ENCODE measurements at regions not wholly inside any gene's neighbourhood (a gene's known extent, or its start where the extent isn't known, plus 50 kb on each side); places are given as distances from the start of the nearest gene placed in this dataset.

DNA sequence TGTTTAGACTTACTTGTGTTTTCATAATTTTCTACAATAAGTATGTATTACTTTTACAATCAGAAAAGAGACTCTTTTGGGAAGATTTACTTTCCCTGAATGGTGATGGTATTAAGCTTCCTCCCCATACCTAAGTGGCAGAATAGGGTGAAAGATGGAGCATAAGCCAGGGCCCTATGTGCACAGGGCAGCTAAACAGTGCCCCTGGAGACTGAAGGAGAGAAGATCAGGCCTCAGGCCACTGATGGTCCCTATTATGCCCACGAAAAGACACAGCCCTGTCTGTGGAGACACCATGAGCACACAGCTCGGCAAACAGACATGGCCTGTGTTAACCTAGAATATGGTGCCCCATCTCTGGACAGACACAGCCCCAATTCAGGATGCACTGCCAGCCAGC lies 139.4 kb downstream of the OAT start:
- Mint-ChIP-seq H3K4me3 (ENCODE audit: unreplicated experiment) (no peak overlapping the region), H3K27me3 (ENCODE audit: insufficient read depth, unreplicated experiment) (no peaks in the 10 kb centered on the region), H3K27ac (ENCODE audit: low read depth, unreplicated experiment) (no peak overlapping the region), H3K4me1 (ENCODE audit: insufficient read depth, unreplicated experiment) (no peaks in the 10 kb centered on the region), H3K36me3 (ENCODE audit: insufficient read depth, unreplicated experiment) (no peaks in the 10 kb centered on the region), H3K9me3 (ENCODE audit: unreplicated experiment) (peaks cover 9% of the 10 kb centered on the region)
- CTCF ChIA-PET: interaction anchor here (1.1 kb wide), 1 partner anchor 13 kb away, joined by 3 read pairs; no protein-coding TSS in a partner anchor
- TF ChIP-seq, protein P1, sequence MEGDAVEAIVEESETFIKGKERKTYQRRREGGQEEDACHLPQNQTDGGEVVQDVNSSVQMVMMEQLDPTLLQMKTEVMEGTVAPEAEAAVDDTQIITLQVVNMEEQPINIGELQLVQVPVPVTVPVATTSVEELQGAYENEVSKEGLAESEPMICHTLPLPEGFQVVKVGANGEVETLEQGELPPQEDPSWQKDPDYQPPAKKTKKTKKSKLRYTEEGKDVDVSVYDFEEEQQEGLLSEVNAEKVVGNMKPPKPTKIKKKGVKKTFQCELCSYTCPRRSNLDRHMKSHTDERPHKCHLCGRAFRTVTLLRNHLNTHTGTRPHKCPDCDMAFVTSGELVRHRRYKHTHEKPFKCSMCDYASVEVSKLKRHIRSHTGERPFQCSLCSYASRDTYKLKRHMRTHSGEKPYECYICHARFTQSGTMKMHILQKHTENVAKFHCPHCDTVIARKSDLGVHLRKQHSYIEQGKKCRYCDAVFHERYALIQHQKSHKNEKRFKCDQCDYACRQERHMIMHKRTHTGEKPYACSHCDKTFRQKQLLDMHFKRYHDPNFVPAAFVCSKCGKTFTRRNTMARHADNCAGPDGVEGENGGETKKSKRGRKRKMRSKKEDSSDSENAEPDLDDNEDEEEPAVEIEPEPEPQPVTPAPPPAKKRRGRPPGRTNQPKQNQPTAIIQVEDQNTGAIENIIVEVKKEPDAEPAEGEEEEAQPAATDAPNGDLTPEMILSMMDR (IDR thresholded peaks at IDR 0.05; ENCODE audit: unreplicated experiment): no peak
- POLR2A ChIA-PET: no interaction called here
- intact Hi-C loops (cut with micrococcal nuclease): no loop called here
- no peak for DNase-seq (ENCODE audit: unreplicated experiment)
- BruUV-seq (replicated peaks): no TSS peak

DNA sequence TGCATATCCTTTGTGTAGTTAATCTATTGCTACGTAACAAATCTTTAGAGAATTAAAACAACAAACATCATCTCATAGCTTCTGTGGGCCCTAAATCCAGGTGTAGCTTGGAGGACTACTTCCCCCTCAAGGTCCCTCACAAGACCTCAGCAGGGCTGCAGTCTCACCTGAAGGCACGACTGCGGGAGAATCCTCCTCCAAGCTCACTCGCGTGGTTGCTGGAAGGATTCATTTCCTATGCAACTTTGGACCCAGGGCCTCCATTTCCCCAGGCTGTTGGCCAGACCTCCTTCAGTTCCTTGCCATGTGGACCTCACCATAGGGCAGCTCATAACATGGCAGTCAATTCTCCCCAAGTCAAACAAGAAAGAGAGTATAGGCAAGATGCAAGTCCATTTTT lies 140.4 kb downstream of the OAT start:
- no peak overlapping the region for H3K27ac Mint-ChIP-seq (ENCODE audit: low read depth, unreplicated experiment)
- H3K4me3 Mint-ChIP-seq (ENCODE audit: unreplicated experiment): no peak overlapping the region
- BruUV-seq (replicated peaks): no TSS peak
- POLR2A ChIA-PET: no interaction called here
- no peak for DNase-seq (ENCODE audit: unreplicated experiment)
- TF ChIP-seq, protein P1 (IDR thresholded peaks at IDR 0.05; ENCODE audit: unreplicated experiment): no peak
- H3K9me3 Mint-ChIP-seq (ENCODE audit: unreplicated experiment): peaks cover 14% of the 10 kb centered on the region
- intact Hi-C loops (cut with micrococcal nuclease): no loop called here
- no peaks in the 10 kb centered on the region for H3K4me1 Mint-ChIP-seq (ENCODE audit: insufficient read depth, unreplicated experiment)
- CTCF ChIA-PET: no interaction called here
- H3K36me3 Mint-ChIP-seq (ENCODE audit: insufficient read depth, unreplicated experiment): no peaks in the 10 kb centered on the region
- H3K27me3 Mint-ChIP-seq (ENCODE audit: insufficient read depth, unreplicated experiment): no peaks in the 10 kb centered on the region

DNA sequence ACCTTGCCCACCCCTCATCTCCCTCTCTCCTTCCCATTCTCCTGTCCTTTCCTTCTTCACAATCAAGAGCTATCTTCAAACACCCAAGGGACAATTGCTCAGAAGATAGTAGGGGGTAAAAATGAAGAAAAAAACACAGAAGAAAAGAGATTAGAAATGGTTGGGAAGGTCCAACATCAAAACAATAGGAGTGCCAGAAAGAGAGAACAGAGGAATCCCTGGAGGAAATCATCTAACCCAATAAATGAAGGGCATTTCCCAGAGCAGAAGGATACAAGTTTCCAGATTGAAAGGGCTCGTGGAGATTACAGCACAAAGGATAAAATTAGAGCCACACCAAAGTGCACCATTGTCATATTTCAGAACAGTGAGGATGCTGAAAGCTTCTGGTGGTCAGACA lies 145.6 kb downstream of the OAT start:
- Mint-ChIP-seq H3K4me1 (ENCODE audit: insufficient read depth, unreplicated experiment) (no peaks in the 10 kb centered on the region), H3K4me3 (ENCODE audit: unreplicated experiment) (no peak overlapping the region), H3K9me3 (ENCODE audit: unreplicated experiment) (peaks cover 28% of the 10 kb centered on the region), H3K27ac (ENCODE audit: low read depth, unreplicated experiment) (no peak overlapping the region), H3K27me3 (ENCODE audit: insufficient read depth, unreplicated experiment) (peaks cover 10% of the 10 kb centered on the region), H3K36me3 (ENCODE audit: insufficient read depth, unreplicated experiment) (no peaks in the 10 kb centered on the region)
- BruUV-seq (replicated peaks): no TSS peak
- TF ChIP-seq, protein P1 (IDR thresholded peaks at IDR 0.05; ENCODE audit: unreplicated experiment): no peak
- intact Hi-C loops (cut with micrococcal nuclease): no loop called here
- DNase-seq (ENCODE audit: unreplicated experiment): no peak
- ChIA-PET CTCF (interaction anchor here (0.5 kb wide), 1 partner anchor 87 kb away, joined by 3 read pairs; no protein-coding TSS in a partner anchor), POLR2A (no interaction called here)

DNA sequence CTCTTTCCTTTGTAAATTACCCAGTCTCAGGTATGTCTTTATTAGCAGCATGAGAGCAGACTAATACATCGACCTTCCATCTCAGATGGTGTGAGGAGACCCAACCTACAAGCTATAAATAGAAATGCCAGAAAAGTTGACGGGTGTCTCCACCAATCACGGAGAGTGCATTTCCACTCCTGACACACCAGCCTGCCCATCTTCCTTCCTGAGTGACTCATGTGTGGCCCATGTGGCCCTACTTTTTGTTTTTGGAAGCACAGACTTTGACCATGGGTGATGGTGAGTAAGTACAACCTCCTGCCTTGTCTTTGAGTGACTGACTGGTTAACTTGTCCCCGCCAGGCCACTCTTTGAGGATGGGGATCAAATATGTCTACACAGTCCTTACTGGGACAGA lies 147.0 kb downstream of the OAT start:
- CTCF ChIA-PET: no interaction called here

More for the DNA sequence above, 147.0 kb downstream of the OAT start:
- intact Hi-C loops (cut with micrococcal nuclease): no loop called here
- POLR2A ChIA-PET: no interaction called here
- Mint-ChIP-seq H3K27ac (ENCODE audit: low read depth, unreplicated experiment) (no peak overlapping the region), H3K4me1 (ENCODE audit: insufficient read depth, unreplicated experiment) (no peaks in the 10 kb centered on the region), H3K9me3 (ENCODE audit: unreplicated experiment) (peaks cover 28% of the 10 kb centered on the region), H3K36me3 (ENCODE audit: insufficient read depth, unreplicated experiment) (no peaks in the 10 kb centered on the region), H3K27me3 (ENCODE audit: insufficient read depth, unreplicated experiment) (peaks cover 10% of the 10 kb centered on the region), H3K4me3 (ENCODE audit: unreplicated experiment) (no peak overlapping the region)
- DNase-seq (ENCODE audit: unreplicated experiment): no peak
- no TSS peak for BruUV-seq (replicated peaks)
- TF ChIP-seq, protein P1 (IDR thresholded peaks at IDR 0.05; ENCODE audit: unreplicated experiment): no peak

Measured in MCF 10A (cell line).